HepG2 (cell line): ENCODE measurements at regions not wholly inside any gene's neighbourhood (a gene's known extent, or its start where the extent isn't known, plus 50 kb on each side); places are given as distances from the start of the nearest gene placed in this dataset.

ENCODE experiments used
- ATAC-seq: fragments of 200-7000 bp; cut with Tn5 transposase; 3 replicates; pipeline ENCODE4 v1.9.1; 2020; ENCODE audit warnings: mild to moderate bottlenecking, moderate library complexity
- BruUV-seq: library from RNA; stranded (reverse); fragments of 400-500 nt; replicated peaks from 2 replicates; lab custom pipeline; 2021; lab: Mats Ljungman, UMichigan
- CTCF ChIA-PET: fragments of 300-600 bp; formaldehyde crosslinking; extraction: SDS; loops from one replicate; lab custom pipeline; 2021; ENCODE audit warnings: low total read pairs, inconsistent platforms, low intra/inter-chr PET ratio; lab: Yijun Ruan, JAX
- POLR2A ChIA-PET: fragments of 350-600 bp; sonication (Branson Sonifier 250); formaldehyde crosslinking; loops from one replicate; lab custom pipeline; 2020; ENCODE audit warnings: antibody characterized with exemption, inconsistent platforms; lab: Yijun Ruan, JAX
- DNase-seq: peaks from one replicate; pipeline ENCODE4 v3.0.0-alpha.2; 2015; ENCODE audit warnings: low spot score
- FAIRE-seq: peaks from 3 replicates; lab custom pipeline; 2011; peaks lifted over from hg19 to GRCh38; lab: Jason Lieb, UNC
- H2AFZ ChIP-seq: one replicate; pipeline ENCODE4 v1.6.1; 2011; ENCODE audit warnings: low read length, inconsistent platforms
- H3K27ac ChIP-seq: fragments of 300-600 bp; 3 replicates; pipeline ENCODE4 v1.8.0; 2011; ENCODE audit warnings: mixed run types, mild to moderate bottlenecking, mixed read lengths, low read length, inconsistent platforms; ENCODE audit not compliant: insufficient read depth; ENCODE audit errors: extremely low read length
- H3K27me3 ChIP-seq, 2 experiments: fragments of 200-600 bp in 1 of 2; 2 replicates in 1 of 2; 3 replicates in 1 of 2; pipeline versions ENCODE4 v1.6.0 to v1.8.0; 2011; ENCODE audit warnings: low read length in 2 of 2, mild to moderate bottlenecking in 2 of 2, moderate library complexity in 2 of 2, inconsistent platforms in 1 of 2; ENCODE audit not compliant: insufficient read depth in 2 of 2, control insufficient read depth in 1 of 2
- H3K36me3 ChIP-seq, 2 experiments: fragments of 200-600 bp in 1 of 2; replicated peaks in 1 of 2; 2 replicates in 1 of 2; 3 replicates in 1 of 2; pipeline versions ENCODE4 v1.5.1 to v1.8.0; 2011; ENCODE audit warnings: low read length in 2 of 2, inconsistent platforms in 1 of 2; ENCODE audit not compliant: insufficient read depth in 2 of 2, control insufficient read depth in 1 of 2
- H3K4me1 ChIP-seq: 2 replicates; pipeline ENCODE4 v1.5.1; 2012; ENCODE audit warnings: low read length, inconsistent platforms; ENCODE audit not compliant: insufficient read depth
- H3K4me2 ChIP-seq: 2 replicates; pipeline ENCODE4 v1.6.0; 2011; ENCODE audit warnings: low read depth, low read length, inconsistent platforms
- H3K4me3 ChIP-seq, 3 experiments: fragments of 200-600 bp in 1 of 3; sonication (generic), shearing (Covaris generic) in 1 of 3; replicated peaks in 1 of 3; 2 replicates each; pipeline ENCODE4 v1.5.1; 2011 to 2016; ENCODE audit warnings: low read length in 3 of 3, inconsistent platforms in 2 of 3, low read depth in 2 of 3, mild to moderate bottlenecking in 2 of 3, control low read depth in 1 of 3, mixed read lengths in 1 of 3; ENCODE audit not compliant: insufficient read depth in 1 of 3
- H3K79me2 ChIP-seq: one replicate; pipeline ENCODE4 v1.6.1; 2011; ENCODE audit warnings: low read length, inconsistent platforms; ENCODE audit not compliant: insufficient read depth
- H3K9ac ChIP-seq: 2 replicates; pipeline ENCODE4 v1.6.0; 2011; ENCODE audit warnings: mild to moderate bottlenecking, low read depth, low read length, inconsistent platforms; ENCODE audit not compliant: insufficient read depth
- H3K9me3 ChIP-seq: 2 replicates; pipeline ENCODE4 v1.5.1; 2012; ENCODE audit warnings: mild to moderate bottlenecking, low read length
- H4K20me1 ChIP-seq: 2 replicates; pipeline ENCODE4 v1.6.0; 2011; ENCODE audit warnings: inconsistent platforms, mild to moderate bottlenecking, low read length, moderate library complexity; ENCODE audit not compliant: insufficient read depth
- CREB1 ChIP-seq, 2 experiments: fragments of 450-650 bp in 1 of 2; IDR thresholded peaks; 2 replicates each; pipeline ENCODE4 v1.6.1; 2016 to 2017; ENCODE audit warnings: control low read depth in 1 of 2, mild to moderate bottlenecking in 1 of 2, missing compliant biosample characterization in 1 of 2, missing genetic modification characterization in 1 of 2
- ELF1 ChIP-seq: sonication (generic); formaldehyde crosslinking; IDR thresholded peaks from 2 replicates; pipeline ENCODE4 v1.4.0; 2020; ENCODE audit warnings: missing genetic modification reagents
- MYC ChIP-seq: sonication (generic); formaldehyde crosslinking; IDR thresholded peaks from 2 replicates; pipeline ENCODE4 v1.9.0; 2021; ENCODE audit warnings: missing genetic modification reagents, borderline replicate concordance
- ZNF235 ChIP-seq: sonication (generic); formaldehyde crosslinking; IDR thresholded peaks from 2 replicates; pipeline ENCODE4 v1.8.1; 2023; ENCODE audit warnings: mild to moderate bottlenecking, missing genetic modification reagents, borderline replicate concordance
- ZNF296 ChIP-seq: sonication (generic); formaldehyde crosslinking; conservative IDR thresholded peaks from 2 replicates; pipeline ENCODE4 v1.5.0; 2020; ENCODE audit warnings: mild to moderate bottlenecking, missing genetic modification reagents
- ZNF496 ChIP-seq: sonication (generic); formaldehyde crosslinking; IDR thresholded peaks from 2 replicates; pipeline ENCODE4 v1.8.1; 2023; ENCODE audit warnings: mild to moderate bottlenecking, moderate library complexity, missing genetic modification reagents; ENCODE audit not compliant: insufficient replicate concordance
- WGBS: methylation state at CpG from one replicate; pipeline ENCODE4 v1.1.6; 2017; ENCODE audit warnings: low lambda C conversion rate; 5-methylcytosine and 5-hydroxymethylcytosine counted together
- in situ Hi-C: cut with HindIII; loops from 2 replicates; pipeline ENCODE4 v1.10.0; 2017; ENCODE audit warnings: low pct_unique_long_range_greater_than_20kb; ENCODE audit not compliant: extremely low pct_ligation_motif_present
- intact Hi-C: fragments of 100-400 bp; cut with micrococcal nuclease; formaldehyde crosslinking; loops from one replicate; pipeline ENCODE4 v1.10.0; 2022; ENCODE audit not compliant: unreplicated experiment
- TF ChIP-seq, protein P1 (sequence below): sonication (generic); formaldehyde crosslinking; IDR thresholded peaks from 2 replicates; pipeline ENCODE4 v1.5.1; 2020; ENCODE audit warnings: missing genetic modification reagents, mild to moderate bottlenecking, borderline replicate concordance
- TF ChIP-seq, protein P2 (sequence below): sonication (generic); formaldehyde crosslinking; IDR thresholded peaks from 2 replicates; pipeline ENCODE4; 2020; ENCODE audit warnings: missing genetic modification reagents, mild to moderate bottlenecking, borderline replicate concordance

DNA sequence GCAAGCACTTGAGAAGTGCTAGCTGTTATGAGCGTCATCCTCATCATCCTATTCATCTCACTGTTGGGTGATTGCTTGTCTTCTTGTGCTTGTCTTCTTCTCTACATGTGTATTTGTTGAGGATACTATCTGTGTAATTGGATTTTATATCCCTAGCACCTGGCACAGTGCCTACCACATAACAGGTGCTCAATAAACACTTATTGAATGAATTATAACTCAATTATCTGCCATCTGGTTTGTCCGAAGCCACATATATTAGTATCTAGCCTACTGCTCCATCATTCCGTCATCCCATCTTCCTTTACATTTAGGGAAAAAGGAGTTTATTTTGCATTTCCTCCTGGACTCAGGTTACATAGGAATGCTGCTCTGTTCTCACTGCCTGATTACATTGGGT, 330.4 kb upstream of the ETAA1 start:
- Histone ChIP-seq H3K36me3 (no peaks in the 10 kb centered on the region), H3K4me3 (no peak overlapping the region), H3K4me1 (no peaks in the 10 kb centered on the region), H3K9ac (no peak overlapping the region), H2AFZ (no peak overlapping the region), H3K27ac (no peak overlapping the region), H3K9me3 (peaks cover 100% of the 10 kb centered on the region), H3K79me2 (no peaks in the 10 kb centered on the region), H3K27me3 (no peaks in the 10 kb centered on the region), H3K4me2 (no peak overlapping the region), H4K20me1 (no peaks in the 10 kb centered on the region)
- no peak for ATAC-seq
- ChIA-PET CTCF (no interaction called here), POLR2A (no interaction called here)
- TF ChIP-seq MYC: no peak
- TF ChIP-seq CREB1 (IDR thresholded peaks at IDR 0.05): no peak
- no peak for TF ChIP-seq CREB1 (CRISPR knock-in tag; IDR thresholded peaks at IDR 0.05)
- no peak for TF ChIP-seq ZNF496 (CRISPR knock-in tag)
- TF ChIP-seq, protein P1, sequence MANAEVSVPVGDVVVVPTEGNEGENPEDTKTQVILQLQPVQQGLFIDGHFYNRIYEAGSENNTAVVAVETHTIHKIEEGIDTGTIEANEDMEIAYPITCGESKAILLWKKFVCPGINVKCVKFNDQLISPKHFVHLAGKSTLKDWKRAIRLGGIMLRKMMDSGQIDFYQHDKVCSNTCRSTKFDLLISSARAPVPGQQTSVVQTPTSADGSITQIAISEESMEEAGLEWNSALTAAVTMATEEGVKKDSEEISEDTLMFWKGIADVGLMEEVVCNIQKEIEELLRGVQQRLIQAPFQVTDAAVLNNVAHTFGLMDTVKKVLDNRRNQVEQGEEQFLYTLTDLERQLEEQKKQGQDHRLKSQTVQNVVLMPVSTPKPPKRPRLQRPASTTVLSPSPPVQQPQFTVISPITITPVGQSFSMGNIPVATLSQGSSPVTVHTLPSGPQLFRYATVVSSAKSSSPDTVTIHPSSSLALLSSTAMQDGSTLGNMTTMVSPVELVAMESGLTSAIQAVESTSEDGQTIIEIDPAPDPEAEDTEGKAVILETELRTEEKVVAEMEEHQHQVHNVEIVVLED (CRISPR knock-in tag): no peak
- no peak for TF ChIP-seq ZNF296
- TF ChIP-seq, protein P2, sequence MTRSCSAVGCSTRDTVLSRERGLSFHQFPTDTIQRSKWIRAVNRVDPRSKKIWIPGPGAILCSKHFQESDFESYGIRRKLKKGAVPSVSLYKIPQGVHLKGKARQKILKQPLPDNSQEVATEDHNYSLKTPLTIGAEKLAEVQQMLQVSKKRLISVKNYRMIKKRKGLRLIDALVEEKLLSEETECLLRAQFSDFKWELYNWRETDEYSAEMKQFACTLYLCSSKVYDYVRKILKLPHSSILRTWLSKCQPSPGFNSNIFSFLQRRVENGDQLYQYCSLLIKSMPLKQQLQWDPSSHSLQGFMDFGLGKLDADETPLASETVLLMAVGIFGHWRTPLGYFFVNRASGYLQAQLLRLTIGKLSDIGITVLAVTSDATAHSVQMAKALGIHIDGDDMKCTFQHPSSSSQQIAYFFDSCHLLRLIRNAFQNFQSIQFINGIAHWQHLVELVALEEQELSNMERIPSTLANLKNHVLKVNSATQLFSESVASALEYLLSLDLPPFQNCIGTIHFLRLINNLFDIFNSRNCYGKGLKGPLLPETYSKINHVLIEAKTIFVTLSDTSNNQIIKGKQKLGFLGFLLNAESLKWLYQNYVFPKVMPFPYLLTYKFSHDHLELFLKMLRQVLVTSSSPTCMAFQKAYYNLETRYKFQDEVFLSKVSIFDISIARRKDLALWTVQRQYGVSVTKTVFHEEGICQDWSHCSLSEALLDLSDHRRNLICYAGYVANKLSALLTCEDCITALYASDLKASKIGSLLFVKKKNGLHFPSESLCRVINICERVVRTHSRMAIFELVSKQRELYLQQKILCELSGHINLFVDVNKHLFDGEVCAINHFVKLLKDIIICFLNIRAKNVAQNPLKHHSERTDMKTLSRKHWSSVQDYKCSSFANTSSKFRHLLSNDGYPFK: no peak
- no peak for TF ChIP-seq ZNF235 (CRISPR knock-in tag)
- TF ChIP-seq ELF1: no peak
- no peak for FAIRE-seq
- intact Hi-C loops (no loop called here), in situ Hi-C loops (no loop called here)
- DNase-seq: no peak
- 81% methylated on average over 3 of the region's 3 CpGs for WGBS
- no TSS peak for BruUV-seq
